HG03196 (cell line): ENCODE measurements at regions not wholly inside any gene's neighbourhood (a gene's known extent, or its start where the extent isn't known, plus 50 kb on each side); places are given as distances from the start of the nearest gene placed in this dataset.
"Not testable (repeated sequence)": the region's sequence is repeated elsewhere in the genome, so short reads cannot be mapped to it uniquely, and the experiment has no call there.

Experiments
- ATAC-seq: cut with Tn5 transposase; IDR thresholded peaks from one replicate; pipeline ENCODE4 v1.9.1; 2021; ENCODE audit not compliant: unreplicated experiment

DNA sequence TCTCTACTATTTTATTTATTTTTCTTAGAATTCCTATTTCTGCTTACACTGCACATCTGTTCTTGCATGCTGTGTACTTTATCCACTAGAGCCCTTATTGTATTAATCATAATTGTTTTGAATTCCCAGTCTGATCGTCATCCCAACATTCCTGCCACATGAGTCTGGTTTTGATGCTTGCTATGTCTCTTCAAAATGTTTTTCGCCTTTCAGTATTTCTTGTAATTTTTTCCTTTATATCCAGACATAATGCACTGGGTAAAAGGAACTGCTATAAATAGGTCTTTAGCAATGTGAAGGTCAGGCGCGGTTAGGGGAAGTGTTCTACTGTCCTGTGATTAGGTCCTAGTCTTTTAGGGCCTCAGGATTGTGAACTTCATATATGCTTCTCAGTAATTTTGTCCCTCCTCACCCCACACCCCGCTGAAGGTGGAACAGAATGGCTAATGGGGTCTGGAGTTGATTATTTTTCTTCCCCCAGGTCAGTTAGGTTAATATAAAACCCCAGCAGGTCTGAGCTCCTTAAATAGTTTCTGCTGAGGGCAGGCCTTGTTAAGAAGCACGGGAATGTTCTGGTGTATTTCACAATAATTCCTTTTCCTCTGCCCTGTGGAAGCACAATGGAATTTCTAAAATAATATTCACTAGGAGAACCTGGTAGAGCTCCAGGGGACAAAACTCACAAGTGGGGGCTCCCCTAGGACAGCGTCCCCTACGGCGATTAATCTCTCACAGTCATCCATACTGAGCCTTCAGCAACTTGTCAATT lies 146.6 kb upstream of the TUT7 start:
- no peak for ATAC-seq

DNA sequence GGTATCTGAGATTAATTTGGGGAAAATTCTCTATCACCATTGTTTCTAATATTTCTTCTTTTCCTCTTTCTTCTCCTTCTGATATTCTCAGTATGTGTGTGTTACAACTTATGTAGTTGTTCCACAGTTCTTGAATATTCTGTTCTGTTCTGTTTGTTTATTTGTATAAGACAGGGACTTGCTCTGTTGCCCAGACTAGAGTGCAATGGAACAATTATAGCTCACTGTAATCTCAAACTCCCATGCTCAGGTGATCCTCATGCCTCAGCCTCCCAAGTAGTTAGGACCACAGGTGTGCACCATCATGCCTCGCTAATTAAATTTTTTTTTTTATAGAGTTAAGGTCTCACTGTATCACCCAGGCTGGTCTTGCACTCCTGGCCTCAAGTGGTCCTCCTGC lies 145.8 kb upstream of the TUT7 start:
- ATAC-seq = no peak

DNA sequence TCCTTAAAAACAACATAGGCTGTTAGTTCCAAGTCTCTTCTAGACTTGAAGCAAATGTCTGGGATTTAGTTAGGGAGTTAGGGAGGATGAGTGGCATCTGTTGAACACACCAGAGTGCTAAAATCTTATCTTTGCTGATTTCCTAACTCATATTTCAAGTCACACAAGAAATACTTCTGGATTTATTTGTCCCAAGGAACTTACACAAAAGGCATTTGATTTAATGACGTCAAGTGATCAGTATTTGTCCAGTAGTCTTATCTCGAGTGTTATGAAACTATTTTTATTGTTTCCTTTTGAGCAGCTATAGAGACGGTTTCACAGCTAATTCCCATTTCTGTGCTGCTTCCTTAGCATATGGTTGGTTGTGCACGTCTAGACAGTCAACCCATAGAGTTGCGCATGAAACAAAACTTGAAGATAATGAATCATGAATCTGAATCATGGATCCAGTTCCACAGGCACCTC lies 140.5 kb upstream of the TUT7 start:
- ATAC-seq = no peak

DNA sequence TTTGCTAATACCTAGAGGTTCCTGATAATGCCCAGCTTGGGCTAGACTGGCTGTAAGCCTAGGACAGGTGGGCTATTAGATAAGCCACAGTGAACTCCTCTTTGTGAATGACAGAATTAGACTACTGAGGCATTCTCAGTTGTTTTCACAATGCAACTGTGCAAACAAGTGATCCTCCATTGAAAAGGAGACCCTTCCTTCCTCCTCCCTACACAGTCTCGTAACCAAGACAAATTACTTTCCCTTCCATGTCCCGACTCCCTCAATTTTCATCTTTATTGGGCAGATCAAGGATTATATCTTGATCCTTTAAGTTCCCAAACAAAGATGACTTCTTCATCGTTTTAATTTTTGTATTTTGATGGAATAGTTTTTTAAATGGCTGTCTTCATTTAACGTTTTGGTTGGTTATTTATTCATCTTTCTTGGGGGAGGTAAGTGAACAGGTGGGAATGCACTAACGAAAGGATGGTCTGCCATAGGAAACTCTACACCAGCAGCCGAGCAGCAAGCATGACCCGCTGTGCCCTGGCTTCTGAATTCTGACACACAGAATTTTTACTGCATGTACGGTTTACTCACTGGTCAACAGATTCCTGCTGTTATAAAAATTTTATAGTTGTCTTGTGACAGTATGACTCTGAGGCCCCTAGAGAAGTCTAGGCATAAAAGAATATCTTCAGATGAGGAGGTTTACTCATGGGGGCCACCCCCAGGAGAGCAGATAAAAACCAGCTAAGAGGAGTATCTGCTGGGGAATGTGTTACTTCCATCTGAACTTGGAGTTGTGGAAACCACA lies 137.5 kb upstream of the TUT7 start:
- ATAC-seq = no peak

DNA sequence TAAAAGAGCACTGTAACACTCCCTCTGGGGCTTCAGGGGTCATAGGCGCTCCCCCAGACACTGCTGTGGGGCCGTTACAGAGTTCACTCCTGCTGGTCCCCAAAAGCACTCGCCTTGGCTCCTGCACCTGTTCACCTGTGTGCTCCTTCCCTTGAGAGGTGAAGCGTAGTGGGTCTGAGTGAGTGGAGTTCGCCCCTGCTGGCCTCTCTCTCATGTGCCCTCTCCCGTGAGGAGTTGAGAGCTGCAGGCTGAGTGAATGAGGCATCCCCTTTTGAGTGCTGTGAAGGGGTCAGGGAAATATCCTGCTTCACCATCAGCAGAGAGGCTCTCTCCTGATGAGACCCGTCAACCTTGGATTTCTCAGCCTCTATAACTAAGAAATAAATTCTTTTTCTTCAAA lies 134.6 kb upstream of the TUT7 start:
- no peak for ATAC-seq

DNA sequence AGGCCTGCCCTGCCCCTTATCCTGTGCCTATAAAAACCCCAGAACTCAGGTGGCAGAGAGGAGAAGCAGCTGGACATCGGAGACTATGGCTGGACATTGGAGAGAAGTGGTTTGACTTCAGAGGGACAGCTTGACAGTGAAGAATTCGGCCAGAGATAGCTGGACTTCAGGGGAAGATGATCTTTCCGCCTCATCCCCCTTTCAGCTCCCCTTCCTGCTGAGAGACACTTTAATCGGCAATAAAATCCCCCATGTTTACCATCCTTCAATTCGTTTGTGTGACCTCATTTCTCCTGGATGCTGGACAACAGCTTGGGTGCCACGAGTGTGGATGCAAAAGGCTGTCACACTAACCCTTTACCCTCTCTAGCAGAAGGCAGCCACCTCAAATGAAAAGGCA lies 134.1 kb upstream of the TUT7 start:
- no peak for ATAC-seq

DNA sequence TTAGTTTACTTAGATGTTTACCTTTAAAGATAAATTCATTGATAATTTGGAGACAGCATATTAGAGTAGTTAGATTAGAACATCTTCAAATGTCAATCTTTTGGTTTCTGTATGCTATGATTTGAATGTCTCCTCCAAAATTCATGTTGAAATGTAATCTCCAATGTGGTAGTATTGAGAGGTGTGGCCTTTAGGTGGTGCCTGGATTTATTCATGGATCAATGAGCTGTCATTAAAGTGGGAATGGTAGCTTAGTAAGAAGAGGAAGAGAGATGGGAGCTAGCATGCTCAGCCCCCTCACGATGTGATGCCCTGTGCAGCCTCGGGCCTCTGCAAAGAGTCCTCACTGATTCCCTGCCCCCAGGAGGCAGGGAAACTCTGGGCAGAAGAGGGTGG lies 133.6 kb upstream of the TUT7 start:
- ATAC-seq = no peak

DNA sequence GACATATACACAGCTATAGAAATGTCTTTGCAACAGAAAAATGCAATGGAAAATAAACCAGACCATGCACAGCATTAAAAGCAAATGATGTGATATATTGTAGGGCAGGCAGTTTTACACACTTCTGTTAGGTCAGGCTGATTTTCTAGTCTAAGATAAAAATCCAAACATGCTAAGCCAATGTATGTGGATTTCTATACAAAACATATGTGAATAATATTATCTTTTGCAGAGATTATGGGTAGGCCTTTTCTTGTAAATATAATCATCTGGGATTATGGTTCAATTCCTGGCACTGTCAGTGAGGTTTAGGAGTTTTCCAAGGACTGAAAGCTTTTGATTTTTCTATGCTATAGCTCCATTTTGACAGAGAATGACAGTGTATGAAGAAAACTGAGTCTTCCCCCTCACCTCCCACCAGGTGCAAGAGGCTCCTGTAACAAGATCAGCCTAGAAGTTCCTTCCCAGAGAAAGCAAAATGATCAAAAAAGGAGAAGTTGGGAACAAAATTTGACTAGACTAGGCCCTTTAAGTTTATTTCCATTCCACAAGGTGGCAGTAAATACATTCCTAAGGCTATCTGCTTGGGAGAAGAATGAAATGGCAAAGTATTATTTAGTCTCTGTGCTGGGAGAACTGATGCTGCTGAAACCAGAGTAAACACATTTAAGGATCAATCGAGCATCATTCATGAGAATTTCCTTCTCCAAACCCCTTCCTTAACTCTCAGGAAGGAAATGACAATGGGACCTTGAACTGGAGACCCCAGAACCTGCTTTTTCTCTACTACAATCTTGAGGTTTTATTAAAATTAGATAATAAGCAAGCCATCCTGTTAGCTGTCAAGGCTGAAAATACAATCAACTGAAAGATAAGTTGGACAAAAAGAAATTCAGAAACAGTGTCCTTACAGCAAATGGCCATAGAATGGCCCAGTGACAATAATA lies 133.0 kb upstream of the TUT7 start:
- ATAC-seq = no peak

DNA sequence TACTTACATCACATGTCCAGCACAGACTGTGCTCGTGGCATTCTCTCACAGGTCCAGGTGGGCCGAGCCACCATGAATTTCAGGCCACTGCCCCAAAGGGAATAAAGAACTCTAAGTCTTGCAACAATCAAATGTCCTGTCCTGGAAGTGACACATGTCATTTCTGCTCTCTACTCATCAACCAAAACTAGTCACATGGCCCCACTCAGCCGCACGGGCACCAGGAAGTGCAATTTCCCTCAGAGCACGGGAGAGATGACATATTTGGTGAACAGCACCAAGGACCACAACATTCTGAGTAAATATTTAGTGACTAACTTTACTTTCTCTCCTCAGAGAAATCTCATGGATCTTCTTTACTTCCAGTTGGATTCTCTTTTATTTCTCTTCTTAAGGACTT lies 131.1 kb upstream of the TUT7 start:
- ATAC-seq = no peak

DNA sequence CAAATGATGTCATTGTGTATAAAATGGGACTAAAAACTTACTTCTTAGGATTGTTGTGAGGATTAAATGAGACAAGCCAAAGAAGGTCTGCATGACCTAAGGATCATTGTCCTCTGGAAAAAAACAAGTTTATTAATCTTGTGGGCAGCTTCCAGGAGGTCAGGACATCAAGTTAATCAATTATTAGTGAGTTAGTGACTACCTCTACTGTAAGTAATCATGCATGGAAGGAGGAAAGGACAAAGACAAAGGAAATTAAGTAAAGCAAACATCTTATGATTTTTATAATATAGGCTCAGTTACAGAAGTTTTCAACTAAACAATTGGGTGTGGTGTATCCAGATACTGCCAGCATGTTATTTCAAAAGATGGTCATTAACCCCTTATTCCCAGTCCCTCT lies 129.3 kb upstream of the TUT7 start:
- no peak for ATAC-seq

DNA sequence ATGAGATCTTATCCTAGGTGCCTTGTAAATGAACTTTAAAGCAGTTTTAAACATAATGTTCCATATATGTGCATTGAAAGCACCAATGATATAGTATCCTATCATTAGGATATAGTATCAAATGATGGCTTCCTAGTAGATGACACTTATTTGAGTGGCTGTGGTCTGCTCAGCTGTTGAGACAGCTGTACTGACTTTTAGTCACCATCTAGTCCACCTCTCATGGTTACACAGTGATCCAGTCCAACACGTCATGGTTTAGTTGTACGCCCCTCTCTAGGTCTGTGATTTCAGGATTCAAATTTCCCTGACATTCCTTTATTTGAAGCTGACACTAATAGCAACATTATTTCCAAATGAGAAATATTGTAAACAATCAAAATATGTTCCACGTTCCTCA lies 127.3 kb upstream of the TUT7 start:
- ATAC-seq = no peak

DNA sequence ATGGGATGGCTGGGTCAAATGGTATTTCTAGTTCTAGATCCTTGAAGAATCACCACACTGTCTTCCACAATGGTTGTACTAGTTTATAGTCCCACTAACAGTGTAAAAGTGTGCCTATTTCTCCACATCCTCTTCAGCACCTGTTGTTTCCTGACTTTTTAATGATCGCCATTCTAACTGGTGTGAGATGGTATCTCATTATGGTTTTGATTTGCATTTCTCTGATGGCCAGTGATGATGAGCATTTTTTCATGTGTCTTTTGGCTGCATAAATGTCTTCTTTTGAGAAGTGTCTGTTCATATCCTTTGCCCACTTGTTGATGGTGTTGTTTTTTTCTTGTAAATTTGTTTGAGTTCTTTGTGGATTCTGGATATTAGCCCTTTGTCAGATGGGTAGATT lies 121.0 kb upstream of the TUT7 start:
- not testable (repeated sequence) for ATAC-seq

DNA sequence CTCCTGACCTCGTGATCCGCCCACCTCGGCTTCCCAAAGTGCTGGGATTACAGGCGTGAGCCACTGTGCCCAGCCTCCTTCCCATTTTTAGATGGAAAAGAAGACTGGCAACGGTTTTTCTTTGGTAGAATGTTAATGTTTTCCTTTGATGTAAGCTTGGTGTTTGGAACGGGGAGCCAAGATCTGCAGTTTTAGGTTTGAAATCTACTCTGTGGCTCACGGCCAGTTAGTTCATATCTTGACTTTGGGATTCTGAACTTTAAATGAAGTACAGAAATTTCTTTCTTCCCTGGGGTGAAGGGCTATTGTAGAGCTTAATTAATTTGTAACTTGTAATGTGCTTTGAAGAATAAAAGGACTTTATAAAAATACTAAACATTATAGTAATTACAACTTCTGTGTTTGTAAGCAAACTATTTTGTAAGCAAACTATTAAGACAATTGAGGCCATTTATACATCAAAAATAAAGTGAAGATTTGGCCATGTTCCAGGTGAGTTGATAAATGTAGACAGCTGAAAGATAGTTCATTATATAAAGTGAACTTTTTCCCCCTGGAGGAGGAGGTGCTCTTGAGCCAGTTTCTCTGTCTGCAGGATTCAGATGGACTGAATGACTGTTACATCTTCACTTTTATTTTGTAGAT lies 117.1 kb upstream of the TUT7 start:
- ATAC-seq = no peak

DNA sequence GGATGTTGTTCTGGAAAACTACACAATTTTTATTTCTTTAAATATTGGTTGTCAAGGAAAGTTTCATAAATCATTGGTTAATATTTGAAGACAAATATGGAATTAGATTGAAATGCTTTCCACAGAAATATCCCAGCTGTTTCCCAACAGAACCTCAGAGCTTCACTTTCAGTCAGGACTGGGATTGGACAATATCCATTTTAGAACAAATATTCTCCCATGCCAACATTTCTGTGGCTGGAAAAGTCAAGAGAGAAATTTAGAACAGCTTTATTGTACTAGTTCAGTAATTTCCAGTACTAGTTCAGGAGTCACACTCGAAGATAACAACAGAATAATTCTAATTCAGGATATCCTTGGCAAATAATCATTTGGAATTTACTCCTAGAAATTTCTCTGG lies 116.1 kb upstream of the TUT7 start:
- no peak for ATAC-seq

DNA sequence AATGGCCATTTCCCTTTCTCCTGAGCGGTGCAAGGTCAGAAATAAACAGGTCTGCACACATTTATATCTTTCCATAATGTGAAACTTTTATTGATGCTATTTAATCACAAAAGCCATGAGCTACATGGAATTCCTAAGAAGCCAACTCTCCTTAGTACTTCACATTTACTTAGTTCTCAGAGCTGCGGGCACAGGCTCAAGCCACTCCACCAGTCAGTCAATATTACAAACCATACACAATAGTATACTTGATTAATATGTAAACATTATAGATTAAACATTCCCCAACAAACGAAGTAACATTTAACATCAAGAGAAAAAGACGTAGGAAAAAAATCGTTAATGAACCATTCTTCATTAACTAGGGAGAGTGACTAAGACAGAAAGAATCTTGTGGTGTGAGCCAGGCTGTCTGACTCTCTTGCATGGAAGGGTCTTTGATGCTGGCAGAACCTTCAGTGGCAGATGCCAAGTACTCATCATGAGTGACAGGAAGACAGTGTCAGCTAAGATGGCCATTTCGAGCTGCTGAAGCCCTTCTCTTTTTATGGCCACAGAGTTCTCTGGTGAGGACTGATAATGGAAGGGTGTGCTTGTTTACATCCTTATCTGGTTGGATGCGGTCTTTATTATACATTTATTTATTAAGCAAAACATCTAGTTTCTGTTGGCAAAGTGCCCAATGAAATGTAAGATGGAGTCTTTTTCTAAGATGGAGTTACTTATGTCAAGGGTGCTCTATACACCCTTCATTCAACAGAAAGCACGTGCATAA lies 115.5 kb upstream of the TUT7 start:
- ATAC-seq = no peak

DNA sequence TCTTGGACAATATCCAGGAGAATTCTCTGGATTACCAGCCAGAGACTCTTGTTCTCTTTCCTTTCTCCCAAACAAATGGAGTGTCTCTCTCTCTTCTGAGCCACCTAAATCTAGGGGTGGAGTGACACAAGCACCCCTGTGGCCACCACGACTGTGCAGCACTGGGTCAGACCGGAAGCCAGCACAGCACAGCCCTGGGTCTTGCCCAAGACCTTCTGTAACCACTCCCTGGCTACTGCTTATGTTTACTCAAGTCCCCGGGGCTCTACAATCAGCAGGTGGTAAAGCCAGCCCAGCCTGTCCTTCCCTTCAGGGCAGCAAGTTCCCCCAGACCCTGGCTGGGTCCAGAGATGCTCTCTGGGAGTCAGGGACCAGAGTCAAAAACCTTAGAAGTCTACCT lies 110.0 kb upstream of the TUT7 start:
- ATAC-seq = no peak

DNA sequence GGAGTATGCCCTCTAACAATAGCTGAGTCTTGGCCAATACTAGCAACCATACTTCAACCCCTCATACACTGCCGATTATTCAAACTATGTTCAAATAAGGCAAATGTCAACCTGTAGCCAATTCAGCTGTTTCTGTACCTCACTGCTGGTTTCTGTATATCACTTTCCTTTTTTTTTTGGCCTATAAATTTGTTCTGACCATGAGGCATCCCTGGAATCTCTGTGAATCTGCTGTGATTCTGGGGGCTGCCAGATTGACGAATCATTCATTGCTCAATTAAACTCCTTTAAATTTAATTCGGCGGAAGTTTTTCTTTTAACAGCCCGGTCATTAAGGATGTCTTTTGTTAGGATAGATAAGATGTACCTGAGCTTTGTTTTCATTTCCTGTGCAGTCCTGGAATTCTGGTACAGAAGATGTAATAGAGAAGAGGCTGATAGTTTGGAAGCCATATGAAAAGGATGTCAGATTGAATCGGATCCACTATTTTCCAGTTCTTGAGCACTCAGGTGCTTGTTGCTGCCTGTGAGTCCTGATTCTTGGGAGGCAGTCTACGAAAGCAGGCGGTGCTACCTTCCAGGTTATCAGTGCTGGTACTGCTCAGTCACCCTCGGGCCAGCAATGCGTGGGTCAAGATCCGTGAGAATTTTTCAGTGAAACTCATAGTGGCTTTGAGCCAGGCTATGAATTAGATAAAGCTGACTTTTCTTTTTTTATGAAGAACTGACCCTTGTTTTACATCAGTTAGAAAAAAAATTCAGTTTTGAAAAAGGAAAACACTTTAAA lies 106.2 kb upstream of the TUT7 start:
- no peak for ATAC-seq

DNA sequence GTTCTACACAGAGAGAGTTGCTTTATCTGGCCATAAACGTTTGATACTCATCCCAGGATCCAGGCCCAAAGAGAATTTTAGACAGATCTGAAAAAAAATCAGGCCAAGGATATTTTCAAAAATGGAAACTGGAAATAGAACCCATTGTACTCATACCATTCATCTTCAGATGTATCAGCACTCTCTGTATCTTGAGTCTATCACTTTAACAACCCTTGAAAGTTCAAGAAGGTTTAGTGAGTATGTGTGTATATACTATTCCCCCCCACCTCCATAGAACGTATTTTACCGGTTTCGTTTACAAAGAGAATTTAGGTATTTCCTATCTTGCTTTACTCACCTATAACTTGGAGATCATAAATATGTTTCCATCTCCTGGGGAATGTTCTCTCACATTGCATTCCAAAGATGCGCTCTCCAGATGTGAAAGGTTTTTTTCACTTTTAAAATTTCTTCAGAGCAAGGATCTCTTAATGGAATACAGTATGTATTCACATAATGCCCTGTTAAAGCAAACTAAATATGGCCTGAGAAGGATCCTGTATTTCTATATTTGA lies 105.5 kb upstream of the TUT7 start:
- no peak for ATAC-seq

DNA sequence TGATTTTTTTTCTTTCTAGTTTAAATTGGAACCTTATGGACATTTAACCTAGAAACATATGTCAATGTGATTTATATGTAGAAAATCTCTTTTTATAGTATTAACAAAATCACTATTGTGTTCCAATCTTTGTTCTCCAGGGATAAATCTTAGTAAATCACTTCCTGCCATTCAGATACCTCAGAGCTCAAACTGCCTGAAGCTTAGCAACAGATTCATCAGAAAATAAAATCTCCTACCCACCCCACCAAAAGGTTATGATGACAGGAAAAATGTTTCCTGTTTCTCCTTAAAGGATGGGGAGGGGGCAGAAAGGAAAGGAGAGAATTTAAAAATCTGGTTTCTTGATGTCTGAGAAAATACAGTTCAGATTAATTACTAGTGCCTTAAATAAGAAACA lies 105.0 kb upstream of the TUT7 start:
- no peak for ATAC-seq
